SK-N-SH (cell line): ENCODE measurements at regions not wholly inside any gene's neighbourhood (a gene's known extent, or its start where the extent isn't known, plus 50 kb on each side); places are given as distances from the start of the nearest gene placed in this dataset.

ENCODE experiments used
- CTCF ChIA-PET: fragments of 300-600, 350-600 bp; formaldehyde crosslinking; extraction: SDS; loops from one replicate; lab custom pipeline; 2021; lab: Yijun Ruan, JAX
- POLR2A ChIA-PET: fragments of 350-600 bp; sonication (Branson Sonifier 250); formaldehyde crosslinking; extraction: SDS; loops from one replicate; lab custom pipeline; 2020; ENCODE audit warnings: antibody characterized with exemption, inconsistent platforms; lab: Yijun Ruan, JAX
- DNase-seq: peaks from one replicate; pipeline ENCODE4 v3.0.0; 2012
- H2AFZ ChIP-seq: fragments of 200-600 bp; sonication (generic); 2 replicates; pipeline ENCODE4 v1.8.1; 2016; ENCODE audit warnings: antibody characterized with exemption, mild to moderate bottlenecking, low read depth
- H3F3A ChIP-seq: fragments of 200-600 bp; sonication (generic); replicated peaks from 2 replicates; pipeline ENCODE3; 2016; ENCODE audit warnings: antibody characterized with exemption, mild to moderate bottlenecking; ENCODE audit not compliant: insufficient read depth
- H3K27ac ChIP-seq, 2 experiments: fragments of 200-500 bp in 1 of 2; fragments of 200-600 bp in 1 of 2; sonication (Bioruptor generic) in 1 of 2; sonication (generic), shearing (Covaris generic) in 1 of 2; 2 replicates each; pipeline versions ENCODE4 v1.5.1 to v1.6.1; 2014 to 2016; ENCODE audit warnings: low read depth in 2 of 2, inconsistent platforms in 1 of 2, low read length in 1 of 2, mild to moderate bottlenecking in 1 of 2, mixed read lengths in 1 of 2
- H3K27me3 ChIP-seq: fragments of 200-600 bp; sonication (generic), shearing (Covaris generic); 2 replicates; pipeline ENCODE4 v1.6.1; 2016; ENCODE audit warnings: mixed run types; ENCODE audit not compliant: insufficient read depth
- H3K36me3 ChIP-seq, 2 experiments: fragments of 200-500 bp in 1 of 2; fragments of 200-600 bp in 1 of 2; sonication (Bioruptor generic) in 1 of 2; sonication (generic) in 1 of 2; replicated peaks in 1 of 2; 2 replicates each; pipeline versions ENCODE3 to v1.5.1; 2014 to 2016; ENCODE audit warnings: low read length in 1 of 2, mild to moderate bottlenecking in 1 of 2; ENCODE audit not compliant: insufficient read depth in 2 of 2, control insufficient read depth in 1 of 2
- H3K4me1 ChIP-seq, 2 experiments: fragments of 200-500 bp in 1 of 2; fragments of 200-600 bp in 1 of 2; sonication (Bioruptor generic) in 1 of 2; sonication (generic), shearing (Covaris generic) in 1 of 2; 2 replicates each; pipeline versions ENCODE4 v1.5.1 to v1.6.1; 2014 to 2016; ENCODE audit warnings: low read depth in 1 of 2, low read length in 1 of 2, mixed run types in 1 of 2; ENCODE audit not compliant: insufficient read depth in 2 of 2, control insufficient read depth in 1 of 2
- H3K4me2 ChIP-seq: fragments of 200-600 bp; sonication (generic), shearing (Covaris generic); 2 replicates; pipeline ENCODE4 v1.6.1; 2017; ENCODE audit warnings: mixed run types
- H3K4me3 ChIP-seq, 2 experiments: fragments of 200-500 bp in 1 of 2; fragments of 200-600 bp in 1 of 2; sonication (Bioruptor generic) in 1 of 2; sonication (generic), shearing (Covaris generic) in 1 of 2; 2 replicates each; pipeline versions ENCODE4 v1.5.1 to v1.8.1; 2014 to 2016; ENCODE audit warnings: low read depth in 2 of 2, inconsistent platforms in 1 of 2, low read length in 1 of 2, mild to moderate bottlenecking in 1 of 2, mixed read lengths in 1 of 2, moderate library complexity in 1 of 2
- H3K79me2 ChIP-seq: fragments of 200-600 bp; sonication (generic); 2 replicates; pipeline ENCODE4 v1.8.1; 2017; ENCODE audit warnings: mild to moderate bottlenecking; ENCODE audit not compliant: insufficient read depth
- H3K9ac ChIP-seq: fragments of 200-600 bp; sonication (generic); 2 replicates; pipeline ENCODE4 v1.6.1; 2017; ENCODE audit warnings: mixed run types
- H3K9me2 ChIP-seq: fragments of 200-600 bp; sonication (generic); 2 replicates; pipeline ENCODE4 v1.6.1; 2017; ENCODE audit warnings: mixed run types
- H3K9me3 ChIP-seq: fragments of 200-600 bp; sonication (generic); 2 replicates; pipeline ENCODE4 v1.6.1; 2017; ENCODE audit warnings: mixed run types, mild to moderate bottlenecking, moderate library complexity
- H4K20me1 ChIP-seq: fragments of 200-600 bp; sonication (generic); 2 replicates; pipeline ENCODE4 v1.6.1; 2017; ENCODE audit warnings: mild to moderate bottlenecking, mixed run types; ENCODE audit not compliant: insufficient read depth
- EZH2phosphoT487 ChIP-seq: fragments of 200-600 bp; sonication (generic); IDR thresholded peaks from 2 replicates; pipeline ENCODE4 v1.6.1; 2017; ENCODE audit warnings: low read depth, mixed run types, mild to moderate bottlenecking, antibody characterized with exemption, moderate library complexity, borderline replicate concordance
- IRF3 ChIP-seq: fragments of 150-350 bp; IDR thresholded peaks from 2 replicates; pipeline ENCODE4 v1.6.1; 2016; ENCODE audit warnings: mild to moderate bottlenecking, low read depth, low read length
- JUND ChIP-seq: IDR thresholded peaks from 2 replicates; pipeline ENCODE4 v1.4.0; 2012
- MEF2A ChIP-seq: IDR thresholded peaks from 2 replicates; pipeline ENCODE4 v1.4.0; 2012; ENCODE audit warnings: low read depth, borderline replicate concordance
- RCOR1 ChIP-seq: fragments of 150-350 bp; IDR thresholded peaks from 2 replicates; pipeline ENCODE4 v1.6.1; 2017; ENCODE audit warnings: antibody characterized with exemption, low read length
- REST ChIP-seq: IDR thresholded peaks from 2 replicates; pipeline ENCODE4 v1.6.1; 2012; ENCODE audit warnings: mild to moderate bottlenecking, low read depth, low read length, moderate library complexity
- SMC3 ChIP-seq: IDR thresholded peaks from 2 replicates; pipeline ENCODE4 v1.6.1; 2012; ENCODE audit warnings: low read depth, low read length, improper control_type of control experiment
- TAF1 ChIP-seq: IDR thresholded peaks from 2 replicates; pipeline ENCODE4 v1.6.1; 2012; ENCODE audit warnings: low read depth, mild to moderate bottlenecking, low read length, moderate library complexity, borderline replicate concordance
- WGBS: methylation state at CpG from one replicate; pipeline ENCODE4 v1.1.6; 2017; ENCODE audit warnings: low lambda C conversion rate; 5-methylcytosine and 5-hydroxymethylcytosine counted together

- no peak overlapping the region for H3K4me3 ChIP-seq
- no peaks in the 10 kb centered on the region for H3K27me3 ChIP-seq
- H3K27ac ChIP-seq: no peak overlapping the region
- no peaks in the 10 kb centered on the region for H3K4me1 ChIP-seq
- H3K9me2 ChIP-seq: no peaks in the 10 kb centered on the region
- no peak for DNase-seq
- H3K79me2 ChIP-seq: no peaks in the 10 kb centered on the region
- H3K9ac ChIP-seq: no peak overlapping the region
- no peaks in the 10 kb centered on the region for H3F3A ChIP-seq
- no peaks in the 10 kb centered on the region for H3K36me3 ChIP-seq
- no peak overlapping the region for H2AFZ ChIP-seq
- ChIA-PET POLR2A (no interaction called here), CTCF (no interaction called here)
- 63% methylated on average over 4 of the region's 4 CpGs for WGBS
- no peak for TF ChIP-seq REST
- no peak for TF ChIP-seq TAF1
- TF ChIP-seq IRF3: no peak
- TF ChIP-seq SMC3: no peak
- TF ChIP-seq JUND: no peak
- no peaks in the 10 kb centered on the region for H4K20me1 ChIP-seq
- H3K4me2 ChIP-seq: no peak overlapping the region
- no peaks in the 10 kb centered on the region for H3K9me3 ChIP-seq
Observed at GRCh38 chr2:14536976-14537375, 95.5 kb upstream of the LRATD1 start.

- H3K27me3 ChIP-seq: no peaks in the 10 kb centered on the region
- no peaks in the 10 kb centered on the region for H4K20me1 ChIP-seq
- ChIA-PET CTCF (no interaction called here), POLR2A (no interaction called here)
- WGBS: 78% methylated on average over 1 of the region's 1 CpG
- TF ChIP-seq RCOR1 (no peak), MEF2A (no peak), EZH2phosphoT487 (no peak)
- no peak overlapping the region for H2AFZ ChIP-seq
- H3K36me3 ChIP-seq: no peaks in the 10 kb centered on the region
- H3K9ac ChIP-seq: no peak overlapping the region
- no peak overlapping the region for H3K4me3 ChIP-seq
- H3K4me2 ChIP-seq: no peak overlapping the region
- H3K27ac ChIP-seq: no peak overlapping the region
- no peaks in the 10 kb centered on the region for H3K4me1 ChIP-seq
- no peaks in the 10 kb centered on the region for H3F3A ChIP-seq
- DNase-seq: no peak
- no peaks in the 10 kb centered on the region for H3K9me2 ChIP-seq
- H3K79me2 ChIP-seq: no peaks in the 10 kb centered on the region
- no peaks in the 10 kb centered on the region for H3K9me3 ChIP-seq
Observed at GRCh38 chr2:14540015-14540414, 92.5 kb upstream of the LRATD1 start.
